SK-N-SH treated with all-trans-retinoic acid at 6 μM for 48 hours (cell line): ENCODE measurements at regions not wholly inside any gene's neighbourhood (a gene's known extent, or its start where the extent isn't known, plus 50 kb on each side); places are given as distances from the start of the nearest gene placed in this dataset.

Experiments used
- PPARA ChIP-seq: fragments of 250-450 bp; sonication (Bioruptor Pico); IDR thresholded peaks from 2 replicates; pipeline ENCODE4 v1.5.0; 2020; ENCODE audit warnings: mild to moderate bottlenecking, borderline replicate concordance
- TCF4 ChIP-seq: fragments of 250-450 bp; sonication (Bioruptor Pico); IDR thresholded peaks from 2 replicates; pipeline ENCODE4 v1.8.0; 2021; ENCODE audit warnings: mild to moderate bottlenecking, moderate library complexity, borderline replicate concordance
- TOX ChIP-seq: fragments of 250-450 bp; sonication (Bioruptor Pico); IDR thresholded peaks from 2 replicates; pipeline ENCODE4 v1.8.0; 2021; ENCODE audit warnings: mild to moderate bottlenecking, moderate library complexity, borderline replicate concordance
- ZFP30 ChIP-seq: fragments of 450-650 bp; formaldehyde crosslinking; IDR thresholded peaks from 2 replicates; pipeline ENCODE4 v1.5.0; 2022; ENCODE audit warnings: mild to moderate bottlenecking, moderate library complexity

DNA sequence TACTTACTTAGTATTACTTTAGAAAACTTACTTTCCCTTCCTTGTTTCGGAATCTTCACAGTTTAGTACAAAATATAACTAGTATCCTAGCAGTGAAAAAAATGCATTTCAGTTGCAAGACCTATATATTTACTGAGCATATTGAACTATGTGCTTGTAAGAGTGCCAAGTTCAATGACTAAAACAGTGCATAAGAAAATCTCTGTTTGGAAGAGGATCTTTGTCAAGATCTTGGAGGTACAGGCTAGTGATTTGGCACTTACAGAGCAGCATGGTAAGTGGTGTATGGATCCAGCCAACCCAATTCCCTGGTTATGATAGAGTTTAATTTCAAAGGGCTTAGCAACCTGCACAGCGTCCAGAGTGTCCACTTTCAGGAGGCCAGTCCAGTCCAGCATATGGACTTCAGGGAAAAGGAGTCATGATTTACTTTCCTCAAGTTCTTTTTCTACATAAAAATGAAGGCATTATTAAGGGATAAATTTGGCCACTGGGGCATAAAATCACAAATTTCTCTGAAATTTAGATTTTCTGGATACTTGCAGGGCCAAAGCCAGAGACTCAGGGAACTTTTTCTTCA is 625.8 kb upstream of the BCHE start:
- TF ChIP-seq PPARA, result no peak
- TF ChIP-seq ZFP30 (CRISPR knock-in tag), result no peak
- no peak for TF ChIP-seq TOX (CRISPR knock-in tag)
- TF ChIP-seq TCF4, result no peak
